NCI-H146 (cell line): ENCODE measurements at regions not wholly inside any gene's neighbourhood (a gene's known extent, or its start where the extent isn't known, plus 50 kb on each side); places are given as distances from the start of the nearest gene placed in this dataset.
"Not testable (repeated sequence)": the region's sequence is repeated elsewhere in the genome, so short reads cannot be mapped to it uniquely, and the experiment has no call there.

Source experiments
- DNase-seq: peaks from one replicate; lab custom pipeline; 2025; lab: John Stamatoyannopoulos, UW

DNA sequence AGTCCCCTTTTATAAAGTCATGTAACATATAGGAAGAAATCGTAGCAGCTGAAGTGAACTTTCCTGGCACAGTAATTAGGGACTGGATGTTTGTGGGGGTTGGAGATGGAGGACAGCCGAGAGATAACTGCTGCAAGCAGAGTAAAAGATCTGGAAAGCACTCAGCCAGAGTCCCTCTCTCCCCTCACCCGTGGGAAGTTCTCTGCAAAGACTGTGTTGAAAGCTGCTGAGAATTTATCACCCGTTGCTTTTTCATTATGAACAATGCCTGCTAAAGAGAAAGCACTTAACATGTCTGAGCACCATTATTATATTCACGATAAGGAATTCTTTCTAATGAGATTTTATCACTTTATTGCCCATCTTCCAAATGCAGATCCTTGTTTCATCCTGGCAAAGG lies 248.8 kb downstream of the SHOX2 start:
- no peak for DNase-seq

DNA sequence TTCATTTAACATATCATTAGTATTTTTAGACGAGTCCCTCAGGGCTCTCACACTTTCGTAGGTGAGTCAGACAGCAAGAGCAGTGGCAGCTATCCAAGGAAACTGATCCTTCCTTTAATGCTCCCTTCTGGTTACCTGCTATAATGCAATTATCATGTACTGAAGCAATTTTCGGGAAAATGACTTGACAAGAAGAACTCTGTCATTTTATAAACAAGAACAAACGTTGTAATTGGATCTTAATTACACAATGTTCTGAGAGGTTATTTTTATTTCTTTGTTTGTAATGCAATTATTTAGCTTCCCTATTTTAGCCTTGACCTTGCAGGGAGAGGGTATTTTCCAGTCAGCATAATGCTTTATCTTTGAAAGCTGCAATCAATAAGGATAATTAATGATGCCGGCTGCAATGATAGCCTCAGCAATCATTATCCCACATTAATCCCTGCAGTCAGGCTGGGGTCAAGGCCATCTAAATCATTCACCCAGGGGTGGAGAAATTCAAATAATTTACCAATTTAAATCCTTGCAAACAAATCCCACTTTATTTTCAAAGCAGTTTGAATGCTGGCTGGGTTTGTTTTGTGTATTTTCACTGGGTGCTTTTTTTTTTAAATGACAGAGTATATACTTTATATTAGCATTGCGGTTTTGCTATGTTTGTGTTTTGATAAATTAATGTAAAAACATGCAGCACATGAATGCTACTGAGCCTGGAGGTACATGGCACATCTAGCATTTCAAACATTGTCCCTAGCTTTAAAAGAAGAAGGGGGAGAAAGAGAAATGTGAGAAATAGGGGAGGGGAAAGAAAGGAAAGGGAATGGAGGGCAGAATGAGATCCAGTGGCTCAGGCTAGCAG lies 249.9 kb downstream of the SHOX2 start:
- peak; percentile 63 for DNase-seq

DNA sequence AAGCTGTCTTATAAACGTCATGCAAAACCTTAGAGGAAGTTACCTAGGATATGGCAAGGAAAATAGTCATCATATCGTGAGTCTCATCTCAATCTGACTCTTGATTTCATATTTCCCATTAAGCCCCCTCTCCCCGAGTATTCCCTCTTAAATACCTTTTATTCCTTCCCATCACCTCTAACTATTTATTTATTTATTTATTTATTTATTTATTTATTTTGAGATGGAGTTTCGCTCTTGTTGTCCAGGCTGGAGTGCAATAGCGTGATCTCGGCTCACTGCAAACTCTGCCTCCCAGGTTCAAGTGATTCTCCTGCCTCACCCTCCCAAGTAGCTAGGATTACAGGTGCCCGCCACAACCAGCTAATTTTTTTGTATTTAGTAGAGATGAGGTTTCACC lies 260.4 kb downstream of the SHOX2 start:
- not testable (repeated sequence) for DNase-seq

DNA sequence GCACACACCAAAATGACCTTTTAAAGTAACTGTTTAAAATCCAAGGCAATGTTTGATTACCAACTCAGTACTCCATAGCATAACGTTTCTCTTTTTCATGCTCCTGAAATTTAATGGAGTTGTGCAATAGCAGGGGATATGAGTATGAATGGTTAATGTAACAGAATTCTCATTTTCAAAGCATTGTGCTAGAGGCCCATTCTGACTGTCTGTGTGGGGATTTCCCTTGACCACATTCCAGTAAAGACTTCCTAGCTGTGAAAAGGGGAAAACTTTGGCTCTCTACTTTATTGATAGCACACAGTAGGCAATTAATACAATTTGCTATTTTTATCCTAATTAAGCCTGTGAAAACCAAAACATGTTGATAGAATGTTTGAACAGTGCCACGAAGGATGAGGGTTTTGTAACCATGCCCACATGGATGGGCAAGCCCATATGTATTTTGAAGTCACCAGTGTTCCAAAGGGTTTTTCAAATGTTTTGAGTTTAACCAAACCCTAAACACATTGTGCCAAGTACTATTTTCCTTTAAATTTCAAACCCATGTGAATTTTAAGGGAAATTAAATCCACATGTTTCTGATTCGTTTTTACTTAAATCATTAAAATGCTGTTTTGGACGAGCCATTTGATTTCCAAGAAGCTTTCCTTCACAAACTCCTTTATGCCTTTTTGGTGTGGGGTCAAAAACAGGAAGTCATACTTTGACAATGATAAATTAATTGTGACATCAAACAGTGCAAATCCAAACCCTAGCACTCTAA lies 261.2 kb downstream of the SHOX2 start:
- DNase-seq, result no peak

DNA sequence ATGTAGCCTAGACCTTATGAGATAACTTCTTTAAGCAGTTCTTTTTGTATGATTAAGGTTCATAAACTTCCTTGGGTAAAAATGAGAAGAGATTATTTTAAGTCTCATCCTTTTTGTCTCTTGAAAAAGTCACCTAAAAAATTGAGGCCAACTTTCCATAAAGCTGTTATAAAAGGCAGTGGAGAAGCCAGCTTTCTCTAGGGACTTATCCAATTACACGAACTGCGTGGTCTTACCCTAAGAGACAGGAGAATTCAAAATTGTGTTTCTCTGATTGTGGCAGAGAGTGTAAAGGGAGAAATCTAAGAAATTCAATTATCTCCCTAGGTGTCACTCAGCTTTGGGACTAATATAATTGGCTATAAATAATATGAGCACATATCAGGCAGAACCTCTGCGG lies 262.0 kb downstream of the SHOX2 start:
- no peak for DNase-seq

DNA sequence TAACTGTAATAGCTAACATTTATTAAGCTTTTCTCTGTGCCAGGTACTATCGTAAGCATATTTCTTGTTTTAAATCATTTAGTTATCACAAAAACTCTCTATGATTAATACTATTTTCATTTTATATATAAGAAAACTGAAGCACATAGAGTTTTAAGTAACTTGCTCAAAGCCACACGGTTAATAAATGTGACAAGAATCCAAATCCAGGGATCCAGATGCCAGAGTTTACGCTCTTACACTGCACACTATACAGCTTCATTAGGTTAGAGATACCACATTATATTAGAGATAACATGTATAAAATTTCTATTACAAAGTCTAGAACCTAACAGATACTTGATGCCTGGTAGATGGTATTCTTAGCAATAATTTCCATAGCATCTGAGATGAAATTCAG lies 265.2 kb downstream of the SHOX2 start:
- DNase-seq, result no peak

DNA sequence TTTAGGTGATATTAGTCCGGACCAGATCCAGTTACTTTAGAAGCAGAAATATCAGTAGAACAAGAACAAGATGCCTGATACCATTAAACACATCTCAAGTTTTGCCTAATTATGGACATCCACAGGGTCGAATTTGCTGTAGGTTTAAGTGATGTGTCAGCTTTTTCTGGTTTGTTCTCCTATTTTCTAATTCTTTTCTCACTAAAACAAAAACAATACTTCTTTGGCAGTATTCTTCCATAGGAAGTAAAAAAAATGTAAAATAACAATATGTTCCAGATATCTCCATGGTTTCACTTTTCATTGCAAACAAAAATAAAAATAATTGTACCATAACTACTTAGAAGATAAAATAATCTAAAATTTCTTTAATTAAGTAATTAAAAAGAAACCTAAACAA lies 265.7 kb downstream of the SHOX2 start:
- DNase-seq, result no peak

DNA sequence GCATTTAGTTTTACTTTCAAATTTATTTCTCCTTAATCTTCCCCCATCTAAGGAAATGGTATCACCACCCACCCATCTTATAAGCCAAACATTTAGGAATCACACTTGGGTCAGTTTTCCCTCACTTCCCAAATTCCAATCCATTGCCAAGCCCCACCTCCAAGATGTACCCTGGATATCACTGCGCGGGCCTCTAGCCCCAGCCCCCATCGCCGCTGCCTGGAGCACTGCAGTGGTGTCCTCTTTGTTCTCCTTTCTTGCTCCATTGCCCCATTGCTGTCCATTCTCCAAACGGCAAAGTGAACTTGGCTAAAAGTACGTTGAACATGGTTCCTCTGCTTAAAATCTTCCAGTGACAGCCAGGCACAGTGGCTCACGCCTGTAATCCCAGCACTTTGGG lies 267.8 kb downstream of the SHOX2 start:
- no peak for DNase-seq

DNA sequence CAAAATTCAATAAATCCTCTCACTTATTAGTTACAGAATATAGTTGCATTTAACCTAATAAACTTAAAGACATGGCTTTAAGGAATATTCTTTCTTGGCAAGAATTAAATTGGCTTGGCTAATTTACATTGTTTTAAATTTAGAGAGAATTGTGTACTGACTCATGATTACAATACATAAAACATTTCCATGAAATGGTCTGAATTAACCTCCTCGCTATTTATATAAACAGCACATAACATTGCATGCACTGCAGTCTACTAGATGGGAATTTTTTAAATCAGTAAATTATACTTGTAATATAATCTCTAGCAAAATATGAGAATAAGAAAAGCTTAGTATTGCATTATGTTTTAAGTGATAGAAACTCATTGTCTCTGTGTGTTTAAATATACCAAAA lies 268.9 kb downstream of the SHOX2 start:
- DNase-seq, result no peak

DNA sequence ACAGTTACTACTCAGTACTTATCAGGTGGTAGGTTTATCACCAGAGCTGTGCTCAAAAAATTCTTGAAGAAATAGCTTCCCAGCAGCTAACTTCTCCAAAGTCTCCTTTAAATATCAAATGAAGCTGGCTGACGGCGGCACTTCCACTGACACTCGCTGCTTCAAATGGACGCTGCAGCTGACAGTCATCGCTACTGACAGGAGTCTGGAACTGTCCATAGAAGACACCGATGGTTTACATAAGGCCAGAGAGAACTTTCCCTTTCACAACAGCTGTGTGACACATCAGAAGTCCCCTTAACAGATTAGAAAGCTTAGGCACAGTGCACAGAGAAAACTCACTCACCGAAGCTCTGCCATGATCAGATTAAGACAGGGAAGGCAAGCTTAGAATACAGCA lies 270.2 kb downstream of the SHOX2 start:
- no peak for DNase-seq

DNA sequence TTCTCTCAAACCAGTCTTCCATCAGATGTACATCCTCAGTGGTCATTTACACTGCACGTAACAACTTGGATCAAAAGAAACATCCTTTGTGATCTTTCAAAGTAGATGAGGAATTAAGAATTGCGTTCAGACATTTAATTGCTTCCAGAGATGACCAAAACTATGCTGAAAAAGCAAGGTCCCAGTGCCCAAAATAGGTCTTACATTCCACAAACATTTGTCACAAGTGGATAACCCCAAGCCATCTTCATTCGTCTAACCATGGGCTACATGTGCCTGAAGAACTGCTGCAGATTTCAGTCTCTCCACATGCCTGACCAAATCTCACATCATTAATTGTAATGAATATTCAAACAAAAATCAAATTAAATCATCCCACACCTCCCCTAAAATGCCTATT lies 273.6 kb downstream of the SHOX2 start:
- DNase-seq, result no peak

DNA sequence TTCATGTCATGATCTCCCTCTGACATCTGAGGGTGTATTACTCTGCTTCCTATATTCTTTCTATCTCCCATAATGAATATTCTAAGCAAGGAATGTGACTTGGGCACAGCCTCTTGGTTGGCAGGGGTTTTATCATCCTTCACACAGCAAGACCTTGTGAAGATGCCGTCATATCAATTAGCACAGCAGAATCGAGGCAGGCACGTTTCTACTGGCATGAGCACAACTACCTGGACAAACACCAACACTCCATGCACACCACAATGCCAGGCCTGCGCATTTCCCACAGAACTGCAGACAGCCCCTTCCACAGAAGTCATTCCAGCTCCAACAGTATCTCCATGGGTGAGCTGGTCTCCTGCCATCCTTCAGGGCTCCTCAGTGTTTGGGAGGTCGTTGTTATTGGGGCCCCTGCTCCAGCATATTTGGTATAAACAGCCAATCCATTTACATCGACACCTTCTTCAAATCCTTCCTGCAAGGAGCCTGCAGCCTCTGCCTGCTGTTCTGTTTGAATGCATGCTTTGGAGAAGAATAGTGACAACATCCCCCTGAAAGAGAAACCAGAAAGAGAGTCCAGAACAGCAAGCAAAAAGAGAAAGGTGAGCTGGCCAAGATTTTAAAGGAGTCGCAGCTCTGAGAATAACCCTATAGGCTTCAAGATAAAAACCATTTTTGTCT lies 275.5 kb downstream of the SHOX2 start:
- DNase-seq, result no peak

DNA sequence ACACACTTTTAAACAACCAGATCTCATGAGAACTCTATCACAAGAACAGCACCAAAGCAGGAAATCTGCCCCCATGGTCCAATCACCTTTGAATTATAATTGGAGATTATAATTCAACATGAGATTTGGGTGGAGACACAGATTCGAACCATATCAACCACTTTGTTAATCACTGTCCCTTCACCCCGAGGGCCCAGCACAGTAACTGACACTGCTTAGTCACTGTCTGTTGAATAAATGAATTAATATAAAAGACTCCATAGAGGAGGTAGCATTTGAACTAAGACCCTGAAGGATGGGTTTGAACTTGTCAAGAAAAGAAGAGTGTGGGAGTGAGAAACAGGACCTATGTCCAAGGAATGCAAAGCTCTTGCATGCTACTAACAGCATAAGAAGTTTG lies 276.4 kb downstream of the SHOX2 start:
- no peak for DNase-seq

DNA sequence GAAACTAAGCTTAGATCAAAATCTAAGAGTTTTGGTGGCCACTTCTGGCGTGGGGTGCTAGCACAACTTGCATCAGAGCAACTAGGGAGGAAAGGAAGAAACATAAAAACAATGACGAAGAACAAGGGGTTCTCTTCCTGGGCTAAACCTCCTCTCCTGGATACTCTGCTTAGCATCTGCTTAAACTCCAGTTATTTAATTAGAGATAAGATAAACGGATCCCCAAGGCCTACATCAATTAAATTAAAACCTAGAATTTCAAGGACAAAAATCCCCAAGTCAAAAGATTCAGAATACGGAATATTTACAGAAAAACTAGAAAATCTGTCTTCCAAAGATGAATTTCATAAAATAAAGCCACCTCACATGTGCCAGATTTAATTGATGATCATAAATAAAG lies 281.9 kb downstream of the SHOX2 start:
- no peak for DNase-seq

DNA sequence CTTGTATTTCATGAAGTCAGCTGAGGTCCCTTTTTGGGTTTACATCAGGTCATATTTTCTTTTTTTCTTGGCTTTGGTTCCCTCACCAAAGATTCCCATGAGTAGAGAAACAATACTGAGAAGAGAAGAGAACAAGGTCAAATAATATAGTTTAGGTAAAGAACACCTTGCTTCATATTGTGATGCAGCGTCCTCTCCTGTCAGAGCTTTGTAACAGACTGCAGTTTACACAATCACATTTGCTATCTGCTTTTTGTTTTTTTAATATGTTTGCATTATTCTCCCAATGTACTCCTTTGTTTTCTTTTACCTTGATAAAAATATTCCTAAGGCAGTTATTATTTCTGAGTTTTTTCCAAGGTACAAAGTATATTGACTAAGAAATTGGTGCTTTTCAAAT lies 283.2 kb downstream of the SHOX2 start:
- no peak for DNase-seq

DNA sequence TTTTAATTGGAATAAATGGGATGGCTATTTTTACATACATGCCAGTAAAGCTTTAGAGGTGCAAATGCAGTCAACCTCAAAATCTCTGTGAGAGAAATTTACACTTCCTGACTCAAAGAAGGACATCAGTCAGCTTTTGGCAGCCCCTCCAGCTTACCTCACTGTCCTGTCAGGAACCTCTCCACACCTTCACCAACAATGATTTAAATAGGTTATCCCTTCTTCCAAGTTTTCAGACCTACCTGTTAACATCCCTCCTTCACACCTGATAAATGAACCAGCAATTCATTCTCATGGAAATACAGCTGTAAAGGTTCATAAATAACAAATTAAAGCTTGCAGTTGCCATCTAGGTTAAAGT lies 286.1 kb downstream of the SHOX2 start:
- no peak for DNase-seq

DNA sequence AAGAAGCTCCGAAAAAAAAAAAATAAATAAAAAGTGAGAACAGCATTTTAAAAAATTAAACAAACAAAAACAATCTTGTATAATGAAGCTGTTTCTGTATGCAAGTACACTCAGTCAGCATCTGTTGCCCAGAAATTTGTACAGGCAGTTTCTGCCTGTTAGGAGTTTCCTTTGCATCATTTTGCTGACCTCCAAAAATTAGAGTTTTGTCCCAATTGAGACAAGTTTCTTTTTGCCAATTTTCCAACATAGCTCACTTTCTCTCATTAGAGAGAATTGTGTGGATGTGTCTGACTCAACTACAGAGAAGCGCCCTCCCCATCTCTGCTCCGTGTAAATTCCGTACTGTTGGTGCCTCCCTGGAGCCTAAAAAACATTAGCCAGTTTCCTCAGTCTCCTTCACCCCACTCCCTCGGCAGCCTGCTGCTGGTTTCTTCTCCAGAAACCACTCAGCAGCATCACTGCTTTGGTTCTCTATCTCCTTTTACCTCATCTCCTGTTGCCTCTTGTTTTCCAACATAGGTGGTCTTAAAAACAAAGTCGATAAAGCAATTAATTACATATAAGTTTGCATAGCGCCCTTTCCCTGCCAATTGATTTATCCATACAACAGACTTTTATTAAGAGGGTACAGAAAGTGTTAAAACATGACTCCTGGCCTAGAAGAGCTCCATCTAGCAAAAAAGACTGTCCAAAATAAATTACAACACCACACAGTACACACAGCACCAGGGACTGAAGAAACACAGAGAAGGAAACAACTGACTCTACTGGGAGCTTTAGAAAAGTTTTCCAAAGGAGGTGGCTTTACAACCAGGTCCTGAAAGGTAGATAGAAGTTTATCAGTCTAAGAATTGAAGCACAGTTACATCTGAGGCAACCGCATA lies 286.7 kb downstream of the SHOX2 start:
- no peak for DNase-seq

DNA sequence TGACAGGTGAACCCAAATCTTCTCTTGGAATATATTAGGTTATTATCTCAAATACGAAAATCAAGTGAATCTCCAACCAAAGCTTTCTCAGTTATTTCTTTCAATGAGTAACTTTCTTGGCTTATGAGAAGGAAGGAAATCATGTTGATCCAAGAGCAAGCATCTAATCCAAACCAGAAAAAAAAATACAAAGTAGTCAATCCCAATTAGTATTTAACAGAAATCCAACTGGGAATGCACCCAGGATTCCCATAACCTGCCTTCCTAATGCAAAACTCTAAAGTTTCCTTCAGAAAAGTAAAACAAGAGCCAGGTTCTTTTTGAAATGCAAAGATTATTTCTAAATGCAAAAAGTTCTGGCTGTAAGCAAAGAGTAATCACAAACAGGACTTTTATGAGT lies 289.3 kb downstream of the SHOX2 start:
- DNase-seq, result no peak

DNA sequence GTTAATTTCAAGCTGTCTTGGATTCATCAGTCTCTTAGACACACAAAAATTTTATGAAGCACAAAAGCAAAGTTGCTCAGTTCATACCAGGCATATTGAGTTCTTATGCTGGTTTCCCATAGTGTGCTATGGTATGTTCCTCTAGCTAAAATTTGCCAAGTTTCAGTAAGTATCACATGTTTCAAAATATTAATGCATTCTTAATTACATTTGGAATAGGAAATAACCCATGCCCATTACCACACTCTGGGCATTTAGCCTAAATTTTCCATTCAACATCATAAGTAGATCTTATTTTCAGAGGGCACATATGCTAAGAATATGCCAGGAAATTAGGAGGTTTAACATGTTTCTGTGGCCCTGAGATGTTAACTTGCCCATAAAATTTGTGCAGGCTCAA lies 289.9 kb downstream of the SHOX2 start:
- DNase-seq, result no peak

DNA sequence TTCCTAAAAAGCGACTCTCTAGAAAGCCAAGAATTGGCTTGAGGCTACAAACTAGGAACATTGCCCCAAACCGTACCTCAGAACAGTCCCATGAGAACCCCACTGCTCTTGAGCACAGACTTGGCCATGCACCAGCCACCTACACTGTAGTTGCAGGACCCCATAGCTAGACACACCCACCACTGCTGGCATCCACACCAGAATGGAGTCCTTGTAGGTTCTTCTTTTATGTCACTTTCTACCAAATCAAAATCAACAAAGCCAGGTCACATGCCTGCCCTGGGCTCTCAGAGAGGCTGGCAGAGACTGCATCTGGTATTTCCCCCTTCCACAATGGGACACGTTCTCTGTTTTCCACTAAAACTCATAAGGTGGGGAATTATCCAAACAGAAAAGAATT lies 290.5 kb downstream of the SHOX2 start:
- DNase-seq, result no peak

DNA sequence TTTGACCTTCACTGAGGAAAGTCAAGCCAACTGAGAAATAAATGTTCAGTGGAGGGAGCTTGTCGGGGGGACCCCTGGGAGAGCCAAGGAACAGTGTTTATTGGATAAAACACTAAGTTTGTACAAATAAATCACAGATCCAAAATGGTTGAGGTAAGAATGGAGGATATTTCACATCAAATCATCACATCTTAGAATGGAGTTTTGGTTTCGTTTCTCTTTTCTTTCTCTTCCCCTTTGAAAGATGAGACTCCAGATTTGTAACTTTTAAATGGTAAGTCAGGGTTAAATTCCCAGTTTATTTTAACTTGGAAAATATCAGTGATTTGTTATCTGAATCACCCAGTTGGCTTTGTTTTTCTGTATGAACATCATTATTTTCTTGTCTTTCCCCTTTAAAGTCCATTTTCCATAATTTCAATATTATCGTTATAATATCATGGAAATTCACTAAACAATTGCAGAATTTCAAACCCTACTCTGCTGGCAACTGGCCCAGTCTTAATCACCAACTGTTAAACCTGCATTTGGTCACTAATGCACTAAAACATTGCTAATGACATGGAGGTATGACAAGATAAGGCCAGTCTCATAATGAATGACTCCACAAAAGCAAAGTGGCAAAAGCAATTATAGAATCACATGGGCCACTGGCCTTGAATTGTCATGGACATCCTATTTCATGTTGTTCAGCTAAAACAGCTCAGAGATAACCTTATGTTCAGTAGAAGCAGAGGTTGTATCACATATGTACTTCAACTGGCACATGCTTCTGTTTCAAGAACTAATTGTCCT lies 295.1 kb downstream of the SHOX2 start:
- peak; percentile 68 for DNase-seq
